Psoas muscle (tissue), 7 donors: ENCODE measurements at regions not wholly inside any gene's neighbourhood (a gene's known extent, or its start where the extent isn't known, plus 50 kb on each side); places are given as distances from the start of the nearest gene placed in this dataset.

Experiments
- ATAC-seq, 4 donors: fragments of 200-7000 bp; cut with Tn5 transposase; one replicate each; pipeline ENCODE4 v1.9.1; 2020; ENCODE audit warnings: moderate library complexity in 3 of 4, mild to moderate bottlenecking in 2 of 4
- DNase-seq, 2 donors: peaks; one replicate each; pipeline ENCODE4 v3.0.0-alpha.2; 2020
- H3K27ac ChIP-seq: fragments of 200-600 bp; one replicate; pipeline ENCODE4 v1.8.0; 2022
- H3K27me3 ChIP-seq, 3 donors: fragments of 200-600 bp in 1 of 3; one replicate each; pipeline versions ENCODE4 v1.6.1 to v1.8.0; 2013 to 2022; ENCODE audit warnings: low read length in 2 of 3, mild to moderate bottlenecking in 2 of 3, moderate library complexity in 1 of 3; ENCODE audit not compliant: insufficient read depth in 3 of 3
- H3K36me3 ChIP-seq, 2 donors: fragments of 200-600 bp in 1 of 2; one replicate each; pipeline versions ENCODE4 v1.6.1 to v1.8.0; 2013 to 2022; ENCODE audit warnings: low read depth in 1 of 2, mild to moderate bottlenecking in 1 of 2, moderate library complexity in 1 of 2; ENCODE audit not compliant: insufficient read depth in 1 of 2
- H3K4me1 ChIP-seq: fragments of 200-600 bp; one replicate; pipeline ENCODE4 v1.8.0; 2022
- H3K4me3 ChIP-seq: fragments of 200-600 bp; one replicate; pipeline ENCODE4 v1.8.0; 2022; ENCODE audit warnings: mild to moderate bottlenecking
- H3K9me3 ChIP-seq: fragments of 200-600 bp; one replicate; pipeline ENCODE4 v1.8.0; 2022
- WGBS, 3 donors: extraction: QIAGEN DNeasy Blood & Tissue Kit; methylation state at CpG; one replicate each; pipeline versions ENCODE4 v1.1.6 to v1.1.7; 2013; 5-methylcytosine and 5-hydroxymethylcytosine counted together
- intact Hi-C, 2 donors: fragments of 100-400 bp; cut with DNase I; formaldehyde crosslinking; loops; one replicate each; pipeline versions ENCODE4 v1.11.0 to v1.14.2; 2022
- TF ChIP-seq, protein P1 (sequence below): fragments of 200-600 bp; IDR thresholded peaks from one replicate; pipeline ENCODE4 v1.8.0; 2022; ENCODE audit warnings: antibody characterized with exemption
- donor health status: healthy with polysubstance abuse.
- donor health status: DM: no; HTN: no; CAD: no; lungs with moderate emphysema.
- donor health status: Bipolar disorder and iron deficiency.
- donor health status: healthy.
- donor health status: DM: yes; HTN: yes; CAD: no.
- donor health status: DM: no; HTN: no; CAD: no.
- donor health status: DM: yes; HTN: yes; CAD: no.

DNA sequence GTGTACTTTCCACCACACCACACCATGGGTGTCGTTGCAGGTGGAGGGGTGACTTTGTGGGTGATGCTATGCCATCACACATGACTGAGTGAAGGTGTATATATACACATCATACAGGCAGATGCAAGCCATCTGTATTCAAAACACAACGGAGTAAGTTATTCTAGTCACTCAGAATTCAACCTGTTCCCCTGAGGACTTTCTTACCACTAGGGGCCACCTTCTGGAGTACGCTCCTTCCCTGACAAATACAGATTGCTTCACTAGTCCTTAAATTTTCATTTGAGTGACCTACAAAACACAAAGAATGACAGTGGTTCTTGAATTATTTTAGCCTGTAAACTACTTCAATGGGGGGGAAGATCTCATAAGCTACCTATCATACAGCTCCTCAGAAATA is 52.8 kb upstream of the NTRK3 start:
- intact Hi-C loops, result no loop called here
- no peaks in the 10 kb centered on the region for H3K4me1 ChIP-seq
- H3K27me3 ChIP-seq, result no peaks in the 10 kb centered on the region
- DNase-seq (no peak), ATAC-seq (no peak)
- no peaks in the 10 kb centered on the region for H3K9me3 ChIP-seq
- 81 to 90% (median 88%) methylated on average over 3 of the region's 3 CpGs for WGBS, 3 donors
- no peak overlapping the region for H3K4me3 ChIP-seq
- TF ChIP-seq, protein P1, sequence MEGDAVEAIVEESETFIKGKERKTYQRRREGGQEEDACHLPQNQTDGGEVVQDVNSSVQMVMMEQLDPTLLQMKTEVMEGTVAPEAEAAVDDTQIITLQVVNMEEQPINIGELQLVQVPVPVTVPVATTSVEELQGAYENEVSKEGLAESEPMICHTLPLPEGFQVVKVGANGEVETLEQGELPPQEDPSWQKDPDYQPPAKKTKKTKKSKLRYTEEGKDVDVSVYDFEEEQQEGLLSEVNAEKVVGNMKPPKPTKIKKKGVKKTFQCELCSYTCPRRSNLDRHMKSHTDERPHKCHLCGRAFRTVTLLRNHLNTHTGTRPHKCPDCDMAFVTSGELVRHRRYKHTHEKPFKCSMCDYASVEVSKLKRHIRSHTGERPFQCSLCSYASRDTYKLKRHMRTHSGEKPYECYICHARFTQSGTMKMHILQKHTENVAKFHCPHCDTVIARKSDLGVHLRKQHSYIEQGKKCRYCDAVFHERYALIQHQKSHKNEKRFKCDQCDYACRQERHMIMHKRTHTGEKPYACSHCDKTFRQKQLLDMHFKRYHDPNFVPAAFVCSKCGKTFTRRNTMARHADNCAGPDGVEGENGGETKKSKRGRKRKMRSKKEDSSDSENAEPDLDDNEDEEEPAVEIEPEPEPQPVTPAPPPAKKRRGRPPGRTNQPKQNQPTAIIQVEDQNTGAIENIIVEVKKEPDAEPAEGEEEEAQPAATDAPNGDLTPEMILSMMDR, result no peak
- H3K27ac ChIP-seq, result no peak overlapping the region
- H3K36me3 ChIP-seq, result no peaks in the 10 kb centered on the region

DNA sequence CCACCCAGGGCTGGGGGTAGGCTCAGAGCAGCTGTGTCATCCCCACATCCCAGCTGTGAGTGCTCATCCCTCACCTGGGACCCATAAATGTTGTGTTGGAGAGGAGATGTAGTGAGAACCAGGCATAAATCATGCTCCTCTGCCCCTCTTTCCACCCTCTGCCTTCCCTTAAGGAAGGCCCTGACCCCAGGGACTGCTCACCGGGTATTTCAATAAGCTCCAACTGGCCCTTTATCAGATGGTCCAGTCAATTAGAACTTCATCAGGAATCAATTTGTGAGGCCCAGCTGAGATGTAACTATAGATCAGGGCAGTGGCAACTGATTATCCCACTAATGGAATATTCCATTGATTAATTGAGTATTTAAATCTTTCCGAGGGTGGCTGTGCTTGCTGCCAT is 50.8 kb upstream of the NTRK3 start:
- H3K27me3 ChIP-seq, result no peaks in the 10 kb centered on the region
- TF ChIP-seq, protein P1, result no peak

More for the DNA sequence above, 50.8 kb upstream of the NTRK3 start:
- no peak overlapping the region for H3K27ac ChIP-seq
- WGBS, 3 donors, result 81 to 89% (median 82%) methylated on average over 2 of the region's 2 CpGs
- no peaks in the 10 kb centered on the region for H3K9me3 ChIP-seq
- no peaks in the 10 kb centered on the region for H3K4me1 ChIP-seq
- ATAC-seq (no peak), DNase-seq (no peak)
- H3K36me3 ChIP-seq, result no peaks in the 10 kb centered on the region
- H3K4me3 ChIP-seq, result no peak overlapping the region
- intact Hi-C loops, result no loop called here
